ENCODE measurements at regions not wholly inside any gene's neighbourhood (a gene's known extent, or its start where the extent isn't known, plus 50 kb on each side); places are given as distances from the start of the nearest gene placed in this dataset.
"Not testable (repeated sequence)": the region's sequence is repeated elsewhere in the genome, so short reads cannot be mapped to it uniquely, and the experiment has no call there.

GRCh38 chr11:121901886-121902285, 214.1 kb downstream of the BLID start:
- intact Hi-C loops (cut with DNase I) = no loop called here
- Histone ChIP-seq H3K4me3 (no peak overlapping the region), H3K9me3 (no peaks in the 10 kb centered on the region), H3K27me3 (no peaks in the 10 kb centered on the region), H3K4me1 (peaks cover 0 to 6% (median 0%) of the 10 kb centered on the region in 9 donors), H3K27ac (no peak overlapping the region), H3K36me3 (no peaks in the 10 kb centered on the region)
- TF ChIP-seq, protein P1, sequence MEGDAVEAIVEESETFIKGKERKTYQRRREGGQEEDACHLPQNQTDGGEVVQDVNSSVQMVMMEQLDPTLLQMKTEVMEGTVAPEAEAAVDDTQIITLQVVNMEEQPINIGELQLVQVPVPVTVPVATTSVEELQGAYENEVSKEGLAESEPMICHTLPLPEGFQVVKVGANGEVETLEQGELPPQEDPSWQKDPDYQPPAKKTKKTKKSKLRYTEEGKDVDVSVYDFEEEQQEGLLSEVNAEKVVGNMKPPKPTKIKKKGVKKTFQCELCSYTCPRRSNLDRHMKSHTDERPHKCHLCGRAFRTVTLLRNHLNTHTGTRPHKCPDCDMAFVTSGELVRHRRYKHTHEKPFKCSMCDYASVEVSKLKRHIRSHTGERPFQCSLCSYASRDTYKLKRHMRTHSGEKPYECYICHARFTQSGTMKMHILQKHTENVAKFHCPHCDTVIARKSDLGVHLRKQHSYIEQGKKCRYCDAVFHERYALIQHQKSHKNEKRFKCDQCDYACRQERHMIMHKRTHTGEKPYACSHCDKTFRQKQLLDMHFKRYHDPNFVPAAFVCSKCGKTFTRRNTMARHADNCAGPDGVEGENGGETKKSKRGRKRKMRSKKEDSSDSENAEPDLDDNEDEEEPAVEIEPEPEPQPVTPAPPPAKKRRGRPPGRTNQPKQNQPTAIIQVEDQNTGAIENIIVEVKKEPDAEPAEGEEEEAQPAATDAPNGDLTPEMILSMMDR (IDR thresholded peaks at IDR 0.05) = no peak
- 81 to 86% methylated on average over 4 of the region's 4 CpGs for WGBS, 2 donors
- DNase-seq = no peak
- no peak for ATAC-seq

- intact Hi-C loops (cut with DNase I); H3K9me3 ChIP-seq; H3K27me3 ChIP-seq; H3K27ac ChIP-seq; H3K4me3 ChIP-seq; H3K4me1 ChIP-seq; DNase-seq; H3K36me3 ChIP-seq; ATAC-seq: not testable (repeated sequence)
- 68 to 79% methylated on average over 2 of the region's 2 CpGs for WGBS, 2 donors
These were observed 214.6 kb downstream of the BLID start for GRCh38 chr11:121901417-121901816.

- 82 to 88% methylated on average over 4 of the region's 4 CpGs for WGBS, 2 donors
- H3K27me3 ChIP-seq = no peaks in the 10 kb centered on the region
- peaks cover 0 to 6% (median 0%) of the 10 kb centered on the region in 9 donors for H3K4me1 ChIP-seq
- TF ChIP-seq, protein P1 (IDR thresholded peaks at IDR 0.05) = no peak
- no peaks in the 10 kb centered on the region for H3K36me3 ChIP-seq
- intact Hi-C loops (cut with DNase I) = no loop called here
- no peak for DNase-seq
- H3K4me3 ChIP-seq = no peak overlapping the region
- H3K27ac ChIP-seq = no peak overlapping the region
- no peaks in the 10 kb centered on the region for H3K9me3 ChIP-seq
- no peak for ATAC-seq
These were observed 216.5 kb downstream of the BLID start for GRCh38 chr11:121899520-121899919.

DNA sequence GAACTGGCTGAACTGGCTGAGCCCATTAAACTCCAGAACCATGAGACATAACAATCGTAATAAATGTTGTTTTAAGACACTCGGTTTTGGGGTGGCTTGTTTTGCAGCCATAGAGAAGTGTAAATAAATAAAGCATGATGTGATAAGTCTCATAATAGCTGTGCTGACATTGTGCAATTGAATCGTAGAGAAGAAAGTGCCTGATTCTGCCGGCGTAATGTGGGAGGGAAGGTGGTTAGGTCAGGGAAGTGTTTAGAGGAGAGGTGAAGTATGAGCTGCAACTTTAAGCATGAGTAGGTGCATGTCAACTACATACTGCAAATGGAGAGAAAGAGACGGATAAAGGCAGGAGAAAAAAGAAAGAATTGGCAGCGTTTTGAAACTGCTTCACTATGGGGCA, 217.1 kb downstream of the BLID start:
- H3K36me3 ChIP-seq = no peaks in the 10 kb centered on the region
- 67 to 68% methylated on average over 7 of the region's 7 CpGs for WGBS, 2 donors

DNA sequence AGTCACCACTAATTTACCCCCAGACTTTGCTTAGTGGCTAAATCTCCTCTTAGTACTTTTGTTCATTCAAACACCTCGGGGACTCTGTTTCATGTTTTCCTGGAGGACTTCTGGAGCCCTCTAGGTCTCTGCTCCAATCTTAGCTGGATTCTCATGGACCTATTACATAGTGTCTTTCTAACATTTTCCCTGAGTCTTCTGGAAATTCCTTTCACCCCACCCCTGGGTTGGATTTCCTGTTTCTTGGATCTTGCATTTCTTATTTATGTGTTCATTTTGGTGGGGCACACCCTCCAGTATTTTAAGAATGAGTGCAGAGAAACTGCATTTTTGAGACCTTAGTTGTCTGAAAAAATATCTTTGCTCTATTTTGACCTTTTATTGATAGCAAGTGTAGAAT, 220.1 kb downstream of the BLID start:
- 56 to 66% methylated on average over 1 of the region's 1 CpG for WGBS, 2 donors
- TF ChIP-seq, protein P1 (IDR thresholded peaks at IDR 0.05) = no peak
- DNase-seq (no peak), ATAC-seq (peak in 4 of 8 donors; percentile 21 to 58 (median 54))
- H3K27ac ChIP-seq = no peak overlapping the region
- intact Hi-C loops (cut with DNase I) = no loop called here
- no peaks in the 10 kb centered on the region for H3K9me3 ChIP-seq
- H3K36me3 ChIP-seq = no peaks in the 10 kb centered on the region
- H3K4me3 ChIP-seq = no peak overlapping the region
- H3K27me3 ChIP-seq = no peaks in the 10 kb centered on the region
- H3K4me1 ChIP-seq = peaks cover 0 to 23% (median 11%) of the 10 kb centered on the region in 9 donors

More for the DNA sequence above, 217.1 kb downstream of the BLID start:
- no peak overlapping the region for H3K27ac ChIP-seq
- no peaks in the 10 kb centered on the region for H3K27me3 ChIP-seq
- ATAC-seq (no peak), DNase-seq (no peak)
- no peak overlapping the region for H3K4me3 ChIP-seq
- H3K4me1 ChIP-seq = peaks cover 0 to 5% (median 0%) of the 10 kb centered on the region in 9 donors
- intact Hi-C loops (cut with DNase I) = no loop called here
- H3K9me3 ChIP-seq = no peaks in the 10 kb centered on the region
- TF ChIP-seq, protein P1 (IDR thresholded peaks at IDR 0.05) = no peak

Data from heart right ventricle (tissue), 16 donors.